Muscle of leg (tissue), 3 donors: ENCODE measurements at regions not wholly inside any gene's neighbourhood (a gene's known extent, or its start where the extent isn't known, plus 50 kb on each side); places are given as distances from the start of the nearest gene placed in this dataset.

ENCODE experiments used
- DNase-seq: peaks from one replicate; pipeline ENCODE4 v3.0.0; 2013
- H3K27ac ChIP-seq: one replicate; pipeline ENCODE4 v1.5.1; 2013; ENCODE audit warnings: mild to moderate bottlenecking, low read length, control low read depth
- H3K27me3 ChIP-seq: one replicate; pipeline ENCODE4 v1.6.1; 2013; ENCODE audit warnings: low read length; ENCODE audit not compliant: control insufficient read depth, insufficient read depth
- H3K36me3 ChIP-seq: one replicate; pipeline ENCODE4 v1.6.1; 2013; ENCODE audit warnings: low read length; ENCODE audit not compliant: control insufficient read depth, insufficient read depth
- H3K4me1 ChIP-seq: one replicate; pipeline ENCODE4 v1.6.1; 2013; ENCODE audit warnings: low read length; ENCODE audit not compliant: control insufficient read depth, insufficient read depth
- H3K4me3 ChIP-seq: one replicate; pipeline ENCODE4 v1.5.1; 2013; ENCODE audit warnings: low read length, control low read depth
- H3K9me3 ChIP-seq: replicated peaks from 2 replicates; pipeline ENCODE4 v1.6.1; 2013; ENCODE audit warnings: low read depth, low read length; ENCODE audit not compliant: control insufficient read depth
- WGBS: methylation state at CpG from one replicate; pipeline ENCODE4 v1.1.5; 2013; ENCODE audit warnings: missing lambda C conversion rate; ENCODE audit not compliant: insufficient coverage; 5-methylcytosine and 5-hydroxymethylcytosine counted together

DNA sequence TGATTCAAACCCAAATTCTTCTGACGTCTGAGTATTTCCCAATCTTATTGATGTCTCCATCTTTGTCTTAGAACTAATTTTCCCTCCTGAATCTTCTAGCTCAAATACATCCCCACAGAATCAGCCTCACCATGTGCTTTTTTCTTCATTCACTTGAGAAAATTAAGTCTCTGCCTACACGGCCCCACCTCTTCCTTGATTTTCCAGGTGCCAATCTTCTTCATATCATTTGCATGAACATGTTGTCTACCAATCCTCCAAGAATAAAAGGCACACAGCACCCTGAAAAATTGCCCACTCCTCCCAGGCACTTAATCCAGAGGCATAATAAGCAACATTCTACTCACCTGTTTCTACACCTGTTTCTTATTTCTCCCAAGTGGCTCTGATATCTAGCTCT, 408.1 kb upstream of the NBEA start:
- Histone ChIP-seq H3K27ac (no peak overlapping the region), H3K4me3 (no peak overlapping the region), H3K4me1 (no peaks in the 10 kb centered on the region), H3K27me3 (no peaks in the 10 kb centered on the region), H3K36me3 (no peaks in the 10 kb centered on the region), H3K9me3 (no peaks in the 10 kb centered on the region)
- DNase-seq, result no peak
- 79% methylated on average over 2 of the region's 2 CpGs for WGBS

DNA sequence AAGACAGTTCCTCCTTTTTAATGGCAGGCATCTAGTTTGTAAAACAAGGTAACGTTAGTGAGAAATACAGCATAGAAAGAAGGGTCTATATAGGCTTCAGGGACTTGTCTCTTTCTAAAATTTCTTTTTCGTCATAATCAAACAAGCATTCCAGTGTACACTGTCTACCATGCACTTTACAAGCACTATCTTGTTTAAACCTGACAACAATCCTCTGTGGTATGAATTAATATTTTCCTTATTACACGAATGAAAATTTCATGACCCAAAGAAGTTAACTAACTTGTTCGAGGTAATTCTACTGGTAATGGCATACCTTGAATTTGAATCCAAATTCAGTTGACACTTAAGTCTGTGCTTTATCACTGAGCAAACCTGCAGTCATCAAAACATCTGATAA, 399.7 kb upstream of the NBEA start:
- no CpG with 5 or more reads among the region's 4 CpGs for WGBS
- no peaks in the 10 kb centered on the region for H3K9me3 ChIP-seq
- DNase-seq, result no peak
- no peaks in the 10 kb centered on the region for H3K27me3 ChIP-seq
- no peak overlapping the region for H3K4me3 ChIP-seq
- no peak overlapping the region for H3K27ac ChIP-seq
- H3K36me3 ChIP-seq, result no peaks in the 10 kb centered on the region
- H3K4me1 ChIP-seq, result peaks cover 2% of the 10 kb centered on the region

DNA sequence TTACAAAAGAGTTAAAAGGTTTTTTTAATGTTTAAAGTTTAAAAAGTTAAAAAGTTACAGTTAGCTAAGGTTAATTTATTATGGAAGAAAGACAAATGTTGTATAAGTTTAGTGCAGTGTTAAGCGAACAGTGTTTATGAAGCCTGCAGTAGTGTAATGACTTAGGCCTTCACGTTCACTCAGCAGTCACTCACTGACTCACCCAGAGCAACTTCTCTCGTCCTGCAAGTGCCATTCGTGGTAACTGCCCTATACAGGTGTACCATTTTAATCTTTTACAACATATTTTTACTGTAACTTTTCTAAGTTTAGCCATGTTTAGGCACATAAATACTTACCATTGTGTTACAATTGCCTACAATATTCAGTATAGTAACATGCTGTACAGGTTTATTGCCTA, 398.2 kb upstream of the NBEA start:
- Histone ChIP-seq H3K36me3 (no peaks in the 10 kb centered on the region), H3K4me1 (peaks cover 2% of the 10 kb centered on the region), H3K4me3 (no peak overlapping the region), H3K27ac (no peak overlapping the region), H3K9me3 (no peaks in the 10 kb centered on the region), H3K27me3 (no peaks in the 10 kb centered on the region)
- DNase-seq, result no peak
- 89% methylated on average over 3 of the region's 4 CpGs for WGBS

DNA sequence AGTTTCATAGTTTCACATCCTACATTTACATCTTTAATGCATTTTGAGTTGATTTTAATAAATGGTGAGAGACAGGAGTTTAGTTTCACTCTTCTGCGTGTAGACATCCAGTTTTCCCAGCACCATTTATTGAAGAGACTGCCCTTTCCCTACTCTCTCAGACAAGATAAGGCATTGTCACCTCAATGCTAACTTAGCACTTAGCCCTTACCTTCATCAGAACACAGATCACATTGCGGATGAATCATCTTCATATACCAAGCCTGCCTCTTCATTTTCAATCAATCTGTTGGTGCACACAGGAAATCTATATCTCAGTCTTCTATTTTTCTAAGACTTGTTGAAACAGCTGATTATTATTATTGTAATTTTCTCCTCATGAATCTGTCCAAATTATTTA, 396.6 kb upstream of the NBEA start:
- Histone ChIP-seq H3K9me3 (no peaks in the 10 kb centered on the region), H3K4me3 (no peak overlapping the region), H3K27ac (no peak overlapping the region), H3K27me3 (no peaks in the 10 kb centered on the region), H3K36me3 (no peaks in the 10 kb centered on the region), H3K4me1 (peaks cover 2% of the 10 kb centered on the region)
- WGBS, result no CpG with 5 or more reads among the region's 2 CpGs
- DNase-seq, result no peak

DNA sequence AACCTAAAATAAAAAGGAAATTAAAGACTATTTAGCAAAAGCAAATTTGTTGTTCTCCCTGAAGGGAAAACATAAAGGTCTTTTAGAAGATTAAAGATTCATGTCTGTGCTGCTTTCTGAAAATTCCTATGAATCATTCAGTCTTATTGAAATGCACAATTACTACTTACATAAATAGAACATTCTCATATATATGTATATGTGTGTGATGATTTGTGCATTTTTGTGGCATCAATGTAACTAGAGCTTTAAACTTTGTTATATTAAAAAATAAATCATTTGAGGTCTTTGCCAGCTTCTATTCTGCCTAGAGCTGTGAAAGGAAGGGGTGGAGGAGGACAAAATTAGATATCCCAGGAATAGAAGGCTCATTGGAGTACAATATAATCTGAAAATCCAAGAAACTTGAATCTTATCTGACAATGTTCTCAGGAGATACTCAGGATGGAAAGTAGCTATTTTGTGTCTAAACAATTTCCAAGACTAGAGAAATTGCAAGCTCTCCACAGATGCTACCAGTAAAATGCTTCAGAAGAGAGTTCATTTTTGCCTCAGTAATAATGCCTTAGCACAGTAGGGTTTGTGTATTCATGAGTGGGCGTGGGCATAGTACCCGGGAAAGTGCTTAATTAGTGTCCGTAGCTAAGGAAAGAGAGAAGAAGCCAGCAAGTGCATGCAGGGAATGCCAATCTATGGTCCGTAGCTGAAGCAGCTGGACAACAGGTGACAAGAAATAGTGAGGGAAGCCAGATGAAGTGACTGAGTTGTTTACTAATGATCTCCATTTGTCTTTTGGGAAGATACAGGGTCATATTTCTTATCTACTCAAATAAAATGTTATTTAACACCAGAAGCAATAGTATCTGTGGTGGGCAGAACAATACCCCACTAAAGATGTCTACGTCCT, 395.5 kb upstream of the NBEA start:
- peaks cover 2% of the 10 kb centered on the region for H3K4me1 ChIP-seq
- no peaks in the 10 kb centered on the region for H3K9me3 ChIP-seq
- WGBS, result 57% methylated on average over 3 of the region's 5 CpGs
- DNase-seq, result peak; percentile 67
- H3K27me3 ChIP-seq, result no peaks in the 10 kb centered on the region
- no peak overlapping the region for H3K27ac ChIP-seq
- H3K36me3 ChIP-seq, result no peaks in the 10 kb centered on the region
- H3K4me3 ChIP-seq, result no peak overlapping the region

DNA sequence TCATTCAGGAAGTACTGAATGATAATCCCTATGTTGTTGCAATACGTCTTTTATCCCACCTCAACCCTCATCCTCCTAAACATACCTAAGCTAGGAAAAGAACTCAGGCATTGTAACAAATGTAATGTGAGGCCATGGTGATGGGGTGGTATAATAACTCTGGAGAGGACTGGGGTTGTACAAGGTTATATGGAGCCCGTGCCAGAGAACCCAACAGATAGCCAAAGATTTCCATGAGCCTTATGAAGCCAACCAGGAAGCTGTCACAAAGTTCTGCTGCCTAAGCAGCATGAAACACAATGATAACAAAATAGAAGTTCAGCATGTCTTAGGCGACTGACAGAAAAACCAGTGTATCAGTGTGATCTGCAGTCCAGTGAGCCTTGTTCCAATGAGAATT, 394.1 kb upstream of the NBEA start:
- H3K4me1 ChIP-seq, result peaks cover 2% of the 10 kb centered on the region
- no peaks in the 10 kb centered on the region for H3K9me3 ChIP-seq
- WGBS, result no CpG with 5 or more reads among the region's 3 CpGs
- no peaks in the 10 kb centered on the region for H3K36me3 ChIP-seq
- no peak overlapping the region for H3K4me3 ChIP-seq
- no peak for DNase-seq
- no peak overlapping the region for H3K27ac ChIP-seq
- H3K27me3 ChIP-seq, result no peaks in the 10 kb centered on the region

DNA sequence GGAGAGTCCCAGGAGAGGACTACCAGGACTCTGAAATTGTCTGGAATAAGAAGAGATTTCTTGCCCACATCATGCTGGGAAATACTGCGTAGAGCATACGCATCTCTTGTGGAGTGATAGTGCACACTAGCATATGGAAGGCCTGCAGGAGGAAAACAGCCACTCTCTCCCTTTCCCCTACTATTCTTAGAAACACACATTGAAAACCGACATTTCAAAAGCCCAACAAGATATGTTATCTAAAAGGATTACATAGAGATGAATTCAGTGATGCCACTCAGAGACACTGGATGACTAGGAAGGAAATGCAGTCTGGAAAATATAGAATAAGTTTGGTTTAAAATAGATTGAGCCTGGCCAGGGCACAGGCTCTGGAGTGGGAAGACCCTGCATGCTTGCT, 388.7 kb upstream of the NBEA start:
- no peak overlapping the region for H3K27ac ChIP-seq
- H3K4me1 ChIP-seq, result no peaks in the 10 kb centered on the region
- WGBS, result no CpG with 5 or more reads among the region's 3 CpGs
- no peaks in the 10 kb centered on the region for H3K27me3 ChIP-seq
- H3K4me3 ChIP-seq, result no peak overlapping the region
- H3K9me3 ChIP-seq, result no peaks in the 10 kb centered on the region
- H3K36me3 ChIP-seq, result no peaks in the 10 kb centered on the region
- no peak for DNase-seq

DNA sequence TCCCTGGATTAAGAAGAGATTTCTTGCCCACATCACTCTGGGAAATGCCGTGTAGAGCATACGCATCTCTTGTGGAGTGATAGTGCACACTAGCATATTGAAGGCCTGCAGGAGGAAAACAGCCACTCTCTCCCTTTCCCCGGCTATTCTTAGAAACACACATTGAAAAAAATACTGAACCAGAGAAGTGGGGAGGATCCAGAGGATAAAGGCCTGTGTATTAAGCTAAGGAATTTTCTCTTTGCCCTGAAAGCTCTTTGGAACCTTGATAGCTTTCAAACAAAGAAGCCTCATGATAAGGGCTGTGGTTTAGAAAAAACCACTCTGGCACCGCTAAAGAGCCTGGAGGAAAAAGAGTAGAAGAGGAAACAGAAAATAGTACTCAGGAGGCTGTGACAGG, 386.1 kb upstream of the NBEA start:
- Histone ChIP-seq H3K4me3 (no peak overlapping the region), H3K9me3 (no peaks in the 10 kb centered on the region), H3K27me3 (no peaks in the 10 kb centered on the region), H3K36me3 (no peaks in the 10 kb centered on the region), H3K4me1 (no peaks in the 10 kb centered on the region), H3K27ac (no peak overlapping the region)
- WGBS, result 60% methylated on average over 1 of the region's 4 CpGs
- DNase-seq, result no peak

DNA sequence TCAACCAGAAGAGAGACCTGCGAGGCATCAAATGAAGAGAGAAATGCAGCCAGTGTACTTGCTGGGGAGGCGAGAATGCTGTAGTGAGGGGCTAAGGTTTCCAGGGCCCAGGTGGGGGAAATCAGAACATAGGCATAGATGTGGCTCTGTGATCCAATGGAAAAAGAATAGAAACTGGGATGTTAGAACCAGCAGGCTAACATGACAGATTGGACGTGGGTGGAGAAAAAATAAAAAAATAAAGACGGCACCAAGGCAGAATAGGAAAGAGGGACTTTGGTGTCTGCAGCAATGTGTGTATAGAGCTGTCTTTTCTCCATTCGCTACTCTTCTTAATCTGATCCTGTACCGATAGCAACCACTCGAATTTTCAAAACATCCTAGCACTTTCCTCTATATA, 381.0 kb upstream of the NBEA start:
- no peaks in the 10 kb centered on the region for H3K4me1 ChIP-seq
- WGBS, result 80% methylated on average over 5 of the region's 7 CpGs
- DNase-seq, result no peak
- no peaks in the 10 kb centered on the region for H3K27me3 ChIP-seq
- no peak overlapping the region for H3K4me3 ChIP-seq
- no peaks in the 10 kb centered on the region for H3K36me3 ChIP-seq
- no peak overlapping the region for H3K27ac ChIP-seq
- H3K9me3 ChIP-seq, result no peaks in the 10 kb centered on the region

DNA sequence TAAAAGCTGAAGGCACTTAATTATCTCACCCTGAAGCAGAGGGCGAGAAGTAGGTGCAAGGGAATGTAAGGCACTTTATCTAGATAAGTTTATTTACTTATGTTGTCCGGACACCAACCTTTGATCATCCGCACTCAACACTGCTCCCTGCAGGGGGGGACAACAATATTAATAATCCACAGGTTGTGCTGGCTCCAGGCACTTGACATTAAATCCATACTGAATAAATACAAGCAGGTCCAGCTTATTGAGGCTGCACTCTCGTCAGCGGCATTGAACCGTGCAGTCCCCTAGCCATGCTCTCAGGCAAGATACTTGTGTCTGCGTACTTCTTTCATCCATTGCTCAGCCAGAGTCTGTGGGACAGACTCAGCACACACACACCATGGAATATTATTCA, 374.5 kb upstream of the NBEA start:
- 100% methylated on average over 1 of the region's 7 CpGs for WGBS
- H3K36me3 ChIP-seq, result no peaks in the 10 kb centered on the region
- H3K27ac ChIP-seq, result no peak overlapping the region
- no peaks in the 10 kb centered on the region for H3K9me3 ChIP-seq
- no peak overlapping the region for H3K4me3 ChIP-seq
- no peaks in the 10 kb centered on the region for H3K27me3 ChIP-seq
- DNase-seq, result no peak
- peaks cover 2% of the 10 kb centered on the region for H3K4me1 ChIP-seq
